H54 (cell line): ENCODE measurements at regions not wholly inside any gene's neighbourhood (a gene's known extent, or its start where the extent isn't known, plus 50 kb on each side); places are given as distances from the start of the nearest gene placed in this dataset.
A peak's percentile ranks its signal among the peaks of the same experiment; 100 is the strongest.

Experiments used
- DNase-seq: peaks from one replicate; pipeline ENCODE4 v3.0.0; 2011; ENCODE audit warnings: low spot score, mixed read lengths; ENCODE audit not compliant: insufficient read length
- FAIRE-seq: peaks from 3 replicates; lab custom pipeline; 2011; peaks lifted over from hg19 to GRCh38; lab: Jason Lieb, UNC
- POLR2A ChIP-seq: IDR thresholded peaks from 2 replicates; pipeline ENCODE4 v1.6.1; 2011; ENCODE audit warnings: low read depth, mild to moderate bottlenecking, low read length

DNA sequence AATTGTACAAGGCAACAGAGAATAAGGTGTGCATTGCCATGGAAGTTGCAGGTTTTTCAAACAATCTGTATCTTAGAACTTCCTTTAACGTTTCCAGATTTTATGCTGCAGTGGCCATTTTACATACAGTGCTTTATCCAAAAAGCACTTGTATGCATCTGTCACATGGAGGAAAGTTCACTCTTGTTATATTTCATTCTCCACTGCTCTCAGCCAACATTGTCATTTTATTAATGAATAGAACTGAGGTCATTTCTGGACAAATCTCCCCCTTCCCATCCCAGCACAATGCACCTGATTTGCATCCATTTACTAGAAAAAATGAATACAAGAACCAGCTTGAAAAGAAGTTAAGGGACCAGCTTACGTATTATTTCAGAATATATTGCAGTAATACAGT lies 342.0 kb downstream of the USP25 start:
- DNase-seq (no peak), FAIRE-seq (no peak)
- TF ChIP-seq POLR2A: no peak

DNA sequence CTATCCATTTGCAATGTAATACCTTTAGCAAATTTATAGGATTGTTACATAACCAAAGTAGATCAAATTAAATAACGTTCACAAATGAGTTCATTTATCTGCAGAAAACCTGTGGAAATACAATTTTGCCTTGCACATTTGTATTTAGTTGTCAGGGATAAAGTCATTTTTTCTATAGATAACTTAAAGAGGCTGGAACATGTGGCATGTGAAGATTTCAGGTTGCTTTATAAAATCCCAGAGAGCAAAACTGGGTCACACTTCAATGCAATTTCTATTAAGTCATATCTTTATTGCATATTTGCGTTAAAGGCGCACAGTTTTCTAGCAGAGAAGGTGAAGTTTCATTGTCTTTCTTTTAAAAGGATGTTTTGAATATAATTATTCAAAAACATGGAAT lies 342.4 kb downstream of the USP25 start:
- DNase-seq (no peak), FAIRE-seq (no peak)
- TF ChIP-seq POLR2A: no peak

DNA sequence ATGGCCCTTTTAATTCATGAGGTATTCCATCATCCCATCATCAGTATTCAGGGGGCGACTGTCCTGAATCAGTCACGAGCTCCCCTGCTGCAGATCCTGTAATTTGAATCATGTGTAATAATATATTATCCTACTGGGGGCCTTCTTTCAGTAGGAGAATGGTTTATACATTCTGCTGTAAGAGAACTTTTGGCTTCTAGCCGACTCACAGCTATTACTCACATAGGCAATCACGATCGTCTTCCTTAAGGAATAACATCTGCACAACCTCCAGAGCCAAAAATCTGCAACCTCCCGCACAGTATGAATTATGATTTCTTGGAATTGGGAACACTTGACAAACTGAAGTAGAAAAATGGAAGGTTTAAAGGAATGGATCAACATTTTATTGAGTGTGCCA lies 343.0 kb downstream of the USP25 start:
- DNase-seq (no peak), FAIRE-seq (peak; percentile 87)
- TF ChIP-seq POLR2A: no peak

DNA sequence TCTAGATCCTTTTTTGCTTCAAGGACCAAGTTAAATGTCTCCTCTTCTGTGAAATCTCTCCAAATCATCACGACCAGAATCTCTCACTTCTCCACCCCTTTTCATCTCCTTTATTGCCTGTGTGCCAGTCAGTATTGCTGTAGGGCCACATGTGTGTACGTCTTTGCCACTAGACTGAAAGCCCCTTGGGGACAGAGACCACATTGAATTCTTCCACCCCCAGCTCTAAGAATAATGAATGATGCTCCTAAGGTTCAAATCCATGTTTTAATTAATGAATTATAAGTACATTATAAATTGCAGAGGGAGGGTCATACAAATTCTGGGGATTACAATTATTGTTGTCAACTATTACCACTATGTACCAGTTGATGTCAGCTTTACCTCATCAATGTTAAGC lies 343.8 kb downstream of the USP25 start:
- FAIRE-seq (no peak), DNase-seq (no peak)
- no peak for TF ChIP-seq POLR2A

DNA sequence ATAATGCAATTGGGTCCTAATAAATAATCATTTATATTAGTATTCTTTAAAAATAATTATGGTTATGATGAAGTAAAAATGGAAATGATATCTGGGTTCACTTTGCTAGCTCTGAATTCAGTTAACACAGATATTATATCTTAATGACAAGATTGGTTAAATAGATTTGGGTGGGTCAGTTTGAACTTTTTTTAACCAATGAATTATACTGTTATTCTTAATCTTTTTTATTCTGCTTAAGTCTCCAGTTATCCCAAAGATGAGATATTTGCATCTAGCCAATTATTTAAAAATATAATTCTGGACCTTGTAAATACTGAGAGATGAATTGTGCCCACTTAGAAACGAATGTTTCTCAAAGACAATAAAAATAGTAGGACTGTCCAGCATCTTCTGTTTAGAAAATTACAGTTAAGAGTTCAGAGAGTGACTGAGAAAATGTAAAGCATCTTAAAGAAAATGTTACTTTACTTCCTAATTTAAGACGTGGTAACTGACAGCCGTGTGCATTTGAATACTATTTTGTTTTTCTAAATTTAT lies 345.2 kb downstream of the USP25 start:
- no peak for FAIRE-seq
- no peak for TF ChIP-seq POLR2A
- no peak for DNase-seq

DNA sequence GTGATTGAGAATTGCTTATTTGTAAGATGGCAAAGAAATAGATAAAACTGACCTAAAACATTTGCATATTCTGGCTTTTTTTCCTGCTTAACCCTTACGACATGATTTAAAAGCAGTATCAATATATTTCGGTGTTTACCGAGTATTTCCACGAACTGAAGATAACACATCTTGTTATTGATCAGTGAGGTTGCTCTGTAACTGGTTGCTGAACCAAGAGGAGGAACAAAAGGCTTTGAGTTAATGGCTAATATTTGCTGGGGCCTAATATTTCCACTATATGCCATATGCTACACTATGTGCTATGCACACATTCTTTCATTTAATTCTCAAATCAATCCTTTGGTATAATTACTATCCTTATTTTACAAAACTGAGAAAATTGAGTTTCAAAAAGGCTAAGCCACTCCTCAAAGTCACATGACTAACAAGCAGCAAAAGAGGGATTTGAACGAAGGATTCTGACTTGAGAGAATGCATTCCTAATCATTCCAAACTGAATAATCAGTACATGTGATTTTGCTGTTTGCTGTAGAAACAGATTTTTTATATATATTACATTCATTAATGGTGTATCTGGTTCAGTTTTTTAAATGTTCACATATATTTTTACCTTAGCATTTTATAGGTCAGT lies 346.0 kb downstream of the USP25 start:
- DNase-seq (no peak), FAIRE-seq (peak; percentile 60)
- no peak for TF ChIP-seq POLR2A

DNA sequence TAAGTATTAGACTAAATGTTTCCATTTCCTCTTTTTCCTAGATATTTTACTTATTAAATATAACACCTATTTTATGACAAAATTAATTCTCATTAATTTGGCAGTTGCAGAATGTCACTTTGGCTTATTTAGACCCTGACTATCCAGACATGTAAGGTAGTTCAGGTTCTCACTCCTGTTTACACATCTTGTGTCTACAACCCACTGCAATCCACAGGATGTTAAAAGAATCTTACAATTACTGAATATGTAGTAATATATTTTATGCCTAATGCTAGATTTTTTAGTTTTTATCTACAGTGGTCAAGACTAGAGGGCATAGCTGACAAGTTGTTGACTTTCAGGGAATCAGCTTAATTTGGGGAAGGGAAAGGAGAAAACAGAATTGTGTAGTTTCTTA lies 346.7 kb downstream of the USP25 start:
- DNase-seq (no peak), FAIRE-seq (no peak)
- TF ChIP-seq POLR2A: no peak

DNA sequence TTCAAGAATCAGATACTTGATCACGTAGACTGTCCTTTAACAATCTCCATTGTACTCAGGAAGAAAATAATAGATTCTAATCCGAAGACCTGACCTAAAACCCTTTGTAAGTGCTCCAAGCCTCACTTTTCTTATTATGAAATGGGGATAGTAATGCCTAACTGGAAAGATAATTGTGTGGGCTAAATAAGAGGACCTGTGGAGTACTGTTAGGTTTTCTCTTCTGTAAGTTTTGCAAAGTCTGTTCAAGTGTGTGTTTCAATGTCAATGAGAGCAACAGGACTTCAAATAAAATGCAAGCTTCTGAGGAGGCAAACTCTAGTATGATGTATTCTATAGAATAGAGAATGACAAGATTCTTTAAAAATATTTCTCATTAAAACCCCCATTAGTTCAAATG lies 348.6 kb downstream of the USP25 start:
- no peak for FAIRE-seq
- TF ChIP-seq POLR2A: no peak
- no peak for DNase-seq

DNA sequence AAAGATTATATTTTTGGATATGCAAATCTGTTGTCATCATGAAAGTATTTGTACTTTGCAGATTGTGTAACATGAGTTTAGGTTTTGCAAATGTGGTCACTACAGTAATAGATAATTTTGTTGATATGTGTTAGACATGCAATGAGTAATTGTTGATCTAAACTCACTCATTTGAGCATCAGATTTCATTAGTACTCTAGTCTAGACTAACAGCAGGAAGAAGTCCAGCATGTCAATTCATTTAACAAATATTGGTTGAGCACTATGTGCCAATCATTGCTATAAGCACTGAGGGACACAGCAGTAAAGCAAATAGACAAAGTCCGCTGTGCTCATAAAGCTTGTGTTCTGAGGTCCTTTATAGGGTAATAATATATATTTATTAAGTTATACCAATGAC lies 350.0 kb downstream of the USP25 start:
- no peak for TF ChIP-seq POLR2A
- DNase-seq (no peak), FAIRE-seq (no peak)

DNA sequence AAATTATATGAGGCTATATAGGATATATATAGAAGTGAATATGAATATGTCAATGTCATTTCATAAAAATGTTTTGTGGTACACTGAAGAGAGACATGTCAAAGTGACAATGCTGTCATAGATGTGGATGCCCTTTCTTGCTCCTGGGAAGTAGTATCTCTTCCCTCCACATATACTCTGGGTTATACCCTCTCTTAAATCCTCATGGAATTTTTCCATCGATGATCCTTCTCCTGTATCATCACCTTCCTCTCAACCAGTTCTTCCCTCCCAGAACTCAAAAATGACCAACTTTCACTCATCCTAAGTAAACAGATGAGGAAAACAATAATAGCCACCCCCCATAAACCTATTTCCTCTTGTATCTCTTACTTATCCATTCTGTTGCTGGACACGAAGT lies 351.5 kb downstream of the USP25 start:
- TF ChIP-seq POLR2A: no peak
- FAIRE-seq (peak; percentile 50), DNase-seq (no peak)

DNA sequence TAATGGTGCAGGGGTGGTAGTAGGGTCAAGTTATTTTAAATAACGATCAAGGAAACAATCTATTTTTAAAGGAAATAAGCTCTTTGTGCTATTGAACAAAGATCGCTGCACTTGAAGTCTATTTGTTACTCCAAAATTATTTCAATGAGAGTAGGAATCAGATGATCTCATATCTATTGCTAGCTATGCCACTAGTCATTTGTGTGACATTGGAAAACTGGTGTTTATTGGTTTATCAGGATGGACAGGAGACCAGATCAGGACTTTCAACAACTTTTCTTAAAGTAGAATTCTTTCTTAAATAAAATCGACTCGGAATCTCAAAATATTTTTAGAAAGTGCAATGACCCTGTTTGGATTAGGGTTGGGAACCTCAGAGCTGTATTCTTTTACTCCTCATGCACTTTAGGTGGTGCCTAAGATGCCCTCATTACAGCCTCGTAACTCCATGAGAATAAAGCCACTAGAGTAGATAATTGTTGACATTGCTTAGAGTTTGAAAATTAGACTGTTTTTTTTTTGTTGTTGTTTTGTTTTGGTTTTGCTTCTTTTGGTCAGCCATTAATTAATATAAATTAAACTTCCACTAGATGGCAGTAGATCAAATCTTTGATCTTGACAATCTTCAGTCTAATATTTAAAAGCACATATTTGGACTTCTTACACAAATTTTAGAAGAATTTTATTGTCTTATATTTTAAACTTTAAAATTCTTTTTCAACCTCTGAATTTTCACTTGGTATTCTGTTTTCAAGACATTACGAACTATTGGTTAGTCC lies 352.4 kb downstream of the USP25 start:
- FAIRE-seq: no peak
- DNase-seq: no peak
- no peak for TF ChIP-seq POLR2A

DNA sequence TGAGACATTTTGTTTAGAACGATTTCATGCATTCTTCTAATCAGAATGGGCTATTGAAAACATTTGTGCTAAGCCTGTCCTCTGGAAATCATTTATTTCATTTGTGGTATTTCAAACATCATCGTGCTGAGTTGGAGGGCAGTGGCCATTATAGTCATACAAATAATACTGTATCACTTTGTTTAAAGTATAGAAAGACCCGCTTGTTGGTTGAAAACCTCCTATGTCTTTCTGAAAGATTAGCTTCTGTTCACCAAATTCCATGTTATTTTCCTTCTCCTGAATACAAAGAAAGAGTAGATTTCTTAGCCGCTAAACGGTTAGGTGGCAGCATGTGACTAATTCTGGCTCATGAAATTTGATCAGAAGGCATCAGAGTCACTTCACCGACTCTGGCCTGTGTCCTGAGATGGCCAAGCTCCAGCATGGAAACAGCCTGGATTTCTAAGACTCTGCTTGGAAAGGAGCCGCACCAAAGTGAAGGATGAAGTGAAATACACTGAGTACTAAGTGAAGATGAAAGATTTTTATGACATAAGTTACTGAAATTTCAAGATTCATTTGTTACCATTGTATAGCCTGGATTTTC lies 355.1 kb downstream of the USP25 start:
- TF ChIP-seq POLR2A: no peak
- peak; percentile 99 for FAIRE-seq
- no peak for DNase-seq

DNA sequence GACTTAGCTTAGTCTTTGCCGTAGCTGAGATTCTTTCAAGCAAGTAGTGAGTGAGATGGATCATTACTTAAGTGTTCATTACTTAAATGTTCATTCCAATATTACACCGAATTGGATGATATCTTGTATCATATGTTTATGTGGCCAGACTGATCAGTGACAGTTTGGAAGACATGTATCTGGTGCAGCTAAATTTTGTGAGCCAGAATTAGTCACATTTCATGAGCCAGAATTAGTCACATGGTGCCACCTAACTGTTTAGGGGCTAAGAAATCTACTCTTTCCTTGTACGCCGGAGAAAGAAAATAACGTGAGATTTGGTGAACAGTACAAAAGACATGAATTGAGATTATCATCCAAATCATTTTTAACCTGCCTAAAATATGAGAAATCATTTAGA lies 355.6 kb downstream of the USP25 start:
- DNase-seq: no peak
- FAIRE-seq: no peak
- TF ChIP-seq POLR2A: no peak

DNA sequence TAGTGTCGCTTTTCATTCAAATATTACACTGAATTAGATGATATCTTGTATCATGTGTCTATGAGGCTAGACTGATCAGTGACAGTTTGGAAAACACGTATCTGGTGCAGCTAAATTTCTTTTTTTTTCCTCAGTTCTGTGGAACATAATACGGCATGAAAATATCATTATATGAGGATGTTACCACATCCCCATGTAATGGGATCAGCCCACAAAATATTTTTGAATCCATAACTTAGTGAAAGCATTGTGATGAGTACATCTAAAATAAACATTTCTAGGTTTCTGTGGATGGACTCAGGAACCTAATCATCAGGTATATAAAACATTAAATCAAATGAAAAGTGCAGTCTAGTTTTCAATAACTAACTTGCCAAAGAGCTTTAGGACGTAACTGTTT lies 356.3 kb downstream of the USP25 start:
- TF ChIP-seq POLR2A: no peak
- FAIRE-seq (peak; percentile 65), DNase-seq (no peak)
